HFFc6 (cell line): ENCODE measurements at regions not wholly inside any gene's neighbourhood (a gene's known extent, or its start where the extent isn't known, plus 50 kb on each side); places are given as distances from the start of the nearest gene placed in this dataset.

Source experiments
- DNase-seq: peaks from one replicate; pipeline ENCODE4 v3.0.0-alpha.2; 2018
- H3K27ac Mint-ChIP-seq: 2 replicates; pipeline ENCODE4 v1.8.0; 2020; ENCODE audit warnings: mild to moderate bottlenecking, mixed read lengths
- H3K27me3 Mint-ChIP-seq: 2 replicates; pipeline ENCODE4 v1.8.0; 2021; ENCODE audit warnings: mild to moderate bottlenecking, moderate library complexity, mixed read lengths; ENCODE audit not compliant: insufficient read depth
- H3K36me3 Mint-ChIP-seq: 2 replicates; pipeline ENCODE4 v1.8.0; 2021; ENCODE audit warnings: low read depth, mixed read lengths
- H3K4me1 Mint-ChIP-seq: 2 replicates; pipeline ENCODE4 v1.8.0; 2020; ENCODE audit warnings: low read depth, mixed read lengths
- H3K4me3 Mint-ChIP-seq: 2 replicates; pipeline ENCODE4 v1.8.0; 2020; ENCODE audit warnings: mild to moderate bottlenecking, moderate library complexity, mixed read lengths
- H3K9me3 Mint-ChIP-seq: 2 replicates; pipeline ENCODE4 v1.8.0; 2020; ENCODE audit warnings: mild to moderate bottlenecking, mixed read lengths
- TF ChIP-seq, protein P1 (sequence below): fragments of 200-600 bp; sonication (generic); IDR thresholded peaks from 2 replicates; pipeline ENCODE4 v1.5.0; 2021; ENCODE audit warnings: antibody characterized with exemption, mild to moderate bottlenecking

DNA sequence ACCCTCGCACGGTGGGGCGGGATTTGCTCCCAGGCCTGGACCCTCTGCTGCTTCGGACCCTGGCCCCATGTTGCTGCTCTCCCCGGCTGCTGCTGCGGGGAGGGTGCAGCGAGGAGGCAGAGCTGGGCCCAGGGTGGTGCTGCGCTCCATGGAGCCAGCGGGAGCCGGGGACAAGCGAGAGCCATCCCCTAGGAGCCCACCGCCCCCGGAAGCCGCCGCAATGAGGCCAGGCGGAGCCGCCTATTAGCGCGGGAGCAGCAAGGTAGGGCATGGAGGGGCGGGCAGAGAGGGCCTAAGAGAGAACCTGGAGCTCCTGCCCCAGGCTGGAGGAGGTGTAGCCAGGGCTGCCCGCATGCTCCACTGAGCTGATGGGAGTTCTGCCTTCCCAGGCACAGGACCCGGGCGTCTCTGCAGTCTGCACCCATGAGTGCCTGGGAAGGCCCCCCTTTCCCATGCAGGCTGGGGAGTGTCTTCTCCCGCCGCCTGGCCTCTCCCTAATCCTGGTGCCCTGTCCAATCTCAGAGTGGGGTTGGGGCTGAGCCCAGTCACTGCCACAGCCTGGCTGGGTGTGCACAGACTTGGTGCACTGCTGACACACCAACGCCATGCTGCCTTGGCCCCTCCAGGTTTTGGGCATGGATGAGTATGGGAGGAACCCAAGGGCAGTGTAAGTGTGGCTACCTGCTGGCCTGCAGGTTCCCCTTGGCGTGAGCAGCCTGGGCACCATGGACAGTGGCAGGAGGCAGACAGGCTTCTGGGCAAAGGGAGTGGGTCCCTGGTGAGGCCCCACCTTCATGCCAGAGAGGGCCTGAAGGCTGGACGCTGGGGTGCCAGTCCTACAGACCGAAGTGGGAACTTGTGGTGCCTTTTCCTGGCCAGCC, 360.6 kb upstream of the MAP3K7 start:
- Mint-ChIP-seq H3K4me3 (no peak overlapping the region), H3K4me1 (no peaks in the 10 kb centered on the region), H3K36me3 (no peaks in the 10 kb centered on the region), H3K27ac (no peak overlapping the region), H3K9me3 (peaks cover 4% of the 10 kb centered on the region; the same call in 1 of the 2 replicates), H3K27me3 (no peaks in the 10 kb centered on the region)
- no peak for DNase-seq
- TF ChIP-seq, protein P1, sequence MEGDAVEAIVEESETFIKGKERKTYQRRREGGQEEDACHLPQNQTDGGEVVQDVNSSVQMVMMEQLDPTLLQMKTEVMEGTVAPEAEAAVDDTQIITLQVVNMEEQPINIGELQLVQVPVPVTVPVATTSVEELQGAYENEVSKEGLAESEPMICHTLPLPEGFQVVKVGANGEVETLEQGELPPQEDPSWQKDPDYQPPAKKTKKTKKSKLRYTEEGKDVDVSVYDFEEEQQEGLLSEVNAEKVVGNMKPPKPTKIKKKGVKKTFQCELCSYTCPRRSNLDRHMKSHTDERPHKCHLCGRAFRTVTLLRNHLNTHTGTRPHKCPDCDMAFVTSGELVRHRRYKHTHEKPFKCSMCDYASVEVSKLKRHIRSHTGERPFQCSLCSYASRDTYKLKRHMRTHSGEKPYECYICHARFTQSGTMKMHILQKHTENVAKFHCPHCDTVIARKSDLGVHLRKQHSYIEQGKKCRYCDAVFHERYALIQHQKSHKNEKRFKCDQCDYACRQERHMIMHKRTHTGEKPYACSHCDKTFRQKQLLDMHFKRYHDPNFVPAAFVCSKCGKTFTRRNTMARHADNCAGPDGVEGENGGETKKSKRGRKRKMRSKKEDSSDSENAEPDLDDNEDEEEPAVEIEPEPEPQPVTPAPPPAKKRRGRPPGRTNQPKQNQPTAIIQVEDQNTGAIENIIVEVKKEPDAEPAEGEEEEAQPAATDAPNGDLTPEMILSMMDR = no peak

DNA sequence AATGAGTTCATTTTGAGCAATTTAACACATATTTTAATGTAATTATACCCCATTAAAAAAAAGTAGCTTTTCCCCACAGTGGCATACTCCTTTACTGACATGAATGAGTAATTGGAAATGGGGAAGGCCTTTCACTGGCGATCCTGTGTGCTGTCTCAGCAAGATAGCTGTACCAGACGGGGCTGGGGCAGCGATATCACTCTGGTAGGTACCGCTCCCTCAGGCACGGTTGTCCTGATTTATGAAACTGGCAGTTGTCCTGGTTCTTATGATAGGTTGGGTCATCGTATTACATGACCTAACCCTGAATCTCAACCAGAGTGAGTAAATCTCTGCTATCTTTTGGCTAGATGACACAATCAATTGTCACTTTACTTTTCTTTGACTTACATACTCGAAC, 355.0 kb upstream of the MAP3K7 start:
- H3K4me1 Mint-ChIP-seq = no peaks in the 10 kb centered on the region
- no peaks in the 10 kb centered on the region for H3K27me3 Mint-ChIP-seq
- H3K4me3 Mint-ChIP-seq = no peak overlapping the region
- peaks cover 4% of the 10 kb centered on the region; the same call in 1 of the 2 replicates for H3K9me3 Mint-ChIP-seq
- no peaks in the 10 kb centered on the region for H3K36me3 Mint-ChIP-seq
- TF ChIP-seq, protein P1 = no peak
- no peak overlapping the region for H3K27ac Mint-ChIP-seq
- DNase-seq = no peak

DNA sequence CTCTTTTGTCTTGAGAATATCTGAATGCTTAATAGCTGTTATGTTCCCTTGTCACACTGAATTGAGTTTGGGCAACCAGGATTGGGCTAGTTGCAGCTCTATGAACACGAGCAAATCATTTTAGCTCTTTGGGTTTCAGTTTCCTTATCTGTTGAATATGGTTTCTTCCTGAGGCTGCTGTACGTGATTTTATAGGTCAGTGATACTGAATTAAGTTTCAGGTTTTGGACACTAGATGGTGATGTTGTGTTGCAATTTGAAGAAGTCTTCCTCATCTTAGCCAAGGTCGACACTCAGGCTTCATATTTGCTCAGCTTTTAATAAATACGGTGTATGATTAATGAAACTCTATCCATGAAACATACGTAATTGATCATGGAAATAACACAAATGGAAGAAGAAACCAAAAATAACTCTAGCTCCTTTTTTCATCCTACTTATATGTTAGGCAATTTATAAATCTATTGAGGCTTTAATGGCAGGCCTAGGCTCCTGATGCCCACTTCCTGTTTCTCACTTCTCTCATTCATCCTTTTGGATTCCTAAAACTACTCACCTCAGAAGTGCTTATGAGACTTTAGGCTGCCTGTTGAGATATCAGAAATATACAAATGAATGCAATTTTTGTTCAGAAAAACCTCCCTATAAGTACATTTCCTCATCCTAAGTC, 354.1 kb upstream of the MAP3K7 start:
- peak; percentile 12 for DNase-seq
- H3K4me3 Mint-ChIP-seq = no peak overlapping the region
- no peaks in the 10 kb centered on the region for H3K4me1 Mint-ChIP-seq
- H3K9me3 Mint-ChIP-seq = peaks cover 11% of the 10 kb centered on the region
- no peaks in the 10 kb centered on the region; the same call in 1 of the 2 replicates for H3K27me3 Mint-ChIP-seq
- TF ChIP-seq, protein P1 = peak; percentile 63; the same call in 1 of the 2 replicates
- H3K36me3 Mint-ChIP-seq = no peaks in the 10 kb centered on the region
- no peak overlapping the region for H3K27ac Mint-ChIP-seq

DNA sequence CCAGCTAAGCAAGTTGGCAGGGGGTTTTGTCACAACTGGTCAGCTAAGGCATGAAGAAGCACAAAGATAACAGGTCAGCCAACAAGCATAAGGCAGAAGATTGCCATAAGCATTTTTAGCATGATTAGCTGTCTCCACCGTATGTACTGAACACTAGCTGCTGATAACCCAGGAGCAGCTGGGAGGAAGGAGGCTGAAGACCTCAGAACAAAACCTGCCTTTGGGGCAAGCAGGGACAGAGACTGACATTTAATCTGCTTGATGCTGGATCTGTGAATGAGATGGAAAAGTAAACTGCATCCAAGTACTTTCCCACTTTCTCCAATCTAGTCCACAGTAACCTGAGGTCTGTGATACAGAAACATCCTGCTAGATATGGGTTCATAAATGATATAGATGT, 353.0 kb upstream of the MAP3K7 start:
- Mint-ChIP-seq H3K4me1 (no peaks in the 10 kb centered on the region), H3K27ac (no peak overlapping the region), H3K9me3 (peaks cover 17% of the 10 kb centered on the region), H3K4me3 (no peak overlapping the region), H3K36me3 (no peaks in the 10 kb centered on the region), H3K27me3 (no peaks in the 10 kb centered on the region; the same call in 1 of the 2 replicates)
- no peak for DNase-seq
- TF ChIP-seq, protein P1 = no peak

DNA sequence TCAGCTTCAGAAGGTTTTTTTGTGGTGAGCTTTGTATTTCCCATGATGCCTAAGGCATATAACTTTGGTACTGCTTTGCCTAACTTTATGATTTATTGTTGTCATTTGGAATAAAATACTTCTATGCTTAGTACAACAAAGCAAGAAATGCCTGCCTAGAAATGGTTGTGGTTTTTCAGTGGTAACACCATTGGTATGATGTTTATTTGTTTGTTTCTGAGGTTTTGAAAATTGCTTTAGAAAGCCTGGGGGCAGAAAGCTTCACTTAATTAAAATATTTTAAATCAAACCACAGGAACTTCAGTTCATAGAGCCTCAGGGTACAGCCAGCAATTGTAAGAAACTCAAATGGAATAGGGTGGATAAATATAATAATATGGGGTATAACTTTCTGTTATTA, 351.2 kb upstream of the MAP3K7 start:
- H3K27me3 Mint-ChIP-seq = no peaks in the 10 kb centered on the region; the same call in 1 of the 2 replicates
- H3K4me1 Mint-ChIP-seq = no peaks in the 10 kb centered on the region
- H3K27ac Mint-ChIP-seq = no peak overlapping the region
- no peak overlapping the region for H3K4me3 Mint-ChIP-seq
- DNase-seq = peak; percentile 37
- no peaks in the 10 kb centered on the region for H3K36me3 Mint-ChIP-seq
- TF ChIP-seq, protein P1 = no peak
- H3K9me3 Mint-ChIP-seq = peaks cover 26% of the 10 kb centered on the region
